HG02884 (cell line): ENCODE measurements at regions not wholly inside any gene's neighbourhood (a gene's known extent, or its start where the extent isn't known, plus 50 kb on each side); places are given as distances from the start of the nearest gene placed in this dataset.
A peak's percentile ranks its signal among the peaks of the same experiment; 100 is the strongest.
"Not testable (repeated sequence)": the region's sequence is repeated elsewhere in the genome, so short reads cannot be mapped to it uniquely, and the experiment has no call there.

Source experiments
- ATAC-seq: cut with Tn5 transposase; IDR thresholded peaks from one replicate; pipeline ENCODE4 v1.9.1; 2021; ENCODE audit warnings: mild to moderate bottlenecking, moderate library complexity; ENCODE audit not compliant: unreplicated experiment

DNA sequence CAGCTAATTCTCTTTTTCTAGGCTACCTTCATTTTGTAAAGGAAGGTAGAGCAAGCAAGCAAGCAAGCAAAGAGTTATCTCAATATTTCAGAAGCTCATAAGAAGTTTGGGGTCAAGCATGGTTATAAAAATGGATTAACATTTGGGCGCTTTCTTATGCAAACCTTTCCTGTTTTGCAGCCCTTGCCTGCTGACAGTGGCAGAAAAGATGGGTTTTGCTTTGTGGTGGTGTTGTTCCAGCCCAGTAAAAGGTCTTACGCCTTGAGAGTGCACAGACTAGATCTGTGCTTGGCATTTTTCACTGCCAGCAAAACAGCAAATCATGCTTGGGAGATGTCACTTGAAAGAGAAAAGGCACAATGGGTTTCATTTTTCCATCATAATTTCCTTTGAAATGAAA is 1320.6 kb upstream of the CELF4 start:
- ATAC-seq = no peak

- no peak for ATAC-seq
Measured at GRCh38 chr18:38884050-38884449, 1318.5 kb upstream of the CELF4 start.

GRCh38 chr18:38883111-38883510 is 1317.5 kb upstream of the CELF4 start:
- ATAC-seq = no peak

- no peak for ATAC-seq
Measured at GRCh38 chr18:38879871-38880270, 1314.3 kb upstream of the CELF4 start.

- ATAC-seq = no peak
Measured at GRCh38 chr18:38872342-38872741, 1306.7 kb upstream of the CELF4 start.

- ATAC-seq = no peak
Measured at GRCh38 chr18:38868757-38869156, 1303.2 kb upstream of the CELF4 start.

DNA sequence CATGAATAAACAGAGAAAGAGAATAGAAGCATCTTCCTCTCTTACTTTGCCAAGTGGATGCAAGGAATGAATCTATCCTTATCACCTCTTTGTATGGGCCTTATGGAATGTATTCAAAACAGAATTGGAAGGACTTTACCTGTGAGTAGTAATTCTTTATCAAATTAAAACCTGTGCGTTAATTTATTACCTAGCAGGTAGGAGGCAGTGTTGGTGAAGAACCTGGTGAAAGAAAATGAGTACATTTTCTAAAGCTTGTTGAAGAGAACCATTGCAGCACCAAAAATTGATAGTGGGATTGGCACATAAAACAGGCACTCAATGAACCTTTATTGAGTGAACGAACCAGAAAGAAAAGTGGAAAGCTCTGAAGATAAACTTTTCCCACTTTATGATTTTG is 1302.1 kb upstream of the CELF4 start:
- no peak for ATAC-seq

- ATAC-seq = no peak
Measured at GRCh38 chr18:38851526-38851925, 1285.9 kb upstream of the CELF4 start.

DNA sequence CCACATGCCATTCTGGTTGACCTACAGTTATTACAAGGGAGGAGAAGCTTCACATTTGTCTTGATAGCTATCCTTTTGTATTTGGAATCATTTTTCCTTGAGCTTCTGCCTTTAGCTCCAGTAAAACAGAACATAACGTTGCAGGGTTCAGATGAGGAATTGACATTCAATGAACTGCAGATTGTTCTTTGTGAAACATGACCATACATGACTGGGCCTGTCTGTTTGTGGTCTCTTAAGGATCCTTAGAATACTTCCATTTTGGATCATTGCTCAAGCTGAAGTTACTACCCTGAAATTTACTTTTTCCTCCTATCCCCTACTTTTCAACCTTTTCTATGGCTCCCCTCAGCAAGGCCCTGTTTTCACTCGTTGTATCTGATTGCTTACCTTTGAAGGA is 1281.7 kb upstream of the CELF4 start:
- ATAC-seq = no peak

- no peak for ATAC-seq
Measured at GRCh38 chr18:38843291-38843690, 1277.7 kb upstream of the CELF4 start.

DNA sequence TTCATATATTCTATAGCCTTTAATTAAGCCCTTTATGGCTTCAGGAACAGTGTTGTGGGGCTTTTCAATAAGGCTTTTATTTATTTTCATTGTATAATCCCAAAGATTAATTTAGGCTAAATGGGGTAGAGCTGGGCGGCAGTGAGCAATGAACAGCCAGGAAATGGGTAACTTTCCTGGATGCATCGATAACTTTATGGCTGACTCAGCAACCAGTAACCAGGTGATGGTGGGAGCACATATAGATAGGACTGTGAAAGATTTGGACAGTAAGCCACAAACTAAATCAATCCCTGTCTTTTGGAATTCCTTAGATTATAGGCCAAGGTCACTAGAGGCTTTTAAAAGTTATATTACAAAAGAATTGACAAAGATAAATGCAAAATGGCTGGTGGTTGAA is 1260.6 kb upstream of the CELF4 start:
- ATAC-seq = no peak

- no peak for ATAC-seq
Measured at GRCh38 chr18:38811209-38811608, 1245.6 kb upstream of the CELF4 start.

- no peak for ATAC-seq
Measured at GRCh38 chr18:38810789-38811188, 1245.2 kb upstream of the CELF4 start.

DNA sequence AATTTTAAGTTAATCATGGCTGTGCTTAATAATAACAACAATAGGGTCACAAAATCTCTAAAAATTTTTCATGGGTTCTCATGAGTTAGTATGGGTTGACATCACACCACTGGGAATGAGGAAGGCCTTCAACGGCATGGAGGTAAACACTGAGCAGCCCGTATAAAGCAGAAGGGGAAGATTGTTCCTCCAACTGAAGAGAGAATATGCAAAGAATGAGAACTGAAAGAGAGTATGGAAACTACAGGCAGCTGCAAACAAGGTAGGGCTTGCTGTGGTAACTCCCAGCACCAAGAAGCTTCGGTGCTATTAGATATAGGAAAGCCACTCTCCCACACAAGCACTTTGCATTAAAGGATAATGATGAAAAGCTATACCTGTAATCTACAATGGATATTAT is 1242.3 kb upstream of the CELF4 start:
- peak; percentile 52 for ATAC-seq

- no peak for ATAC-seq
Measured at GRCh38 chr18:38805256-38805655, 1239.7 kb upstream of the CELF4 start.

DNA sequence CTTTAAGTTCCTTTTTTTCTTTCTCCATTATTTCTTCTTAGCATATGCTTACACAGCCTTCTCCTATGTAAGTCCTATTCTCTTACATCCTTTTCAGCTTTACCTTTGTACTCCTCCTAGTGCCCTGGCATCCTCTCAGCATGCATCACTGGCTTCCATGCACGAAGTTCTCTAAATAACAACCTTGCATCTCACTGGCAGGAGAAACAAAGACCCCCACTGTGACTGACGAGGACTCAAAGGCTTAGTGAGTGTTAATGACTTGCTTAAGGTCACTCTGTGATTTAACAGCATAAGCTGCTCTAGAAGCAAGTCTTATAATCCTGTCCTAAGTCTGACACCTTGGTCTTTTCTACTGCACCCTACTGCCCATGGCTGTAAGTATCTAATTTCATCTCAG is 1236.0 kb upstream of the CELF4 start:
- no peak for ATAC-seq

DNA sequence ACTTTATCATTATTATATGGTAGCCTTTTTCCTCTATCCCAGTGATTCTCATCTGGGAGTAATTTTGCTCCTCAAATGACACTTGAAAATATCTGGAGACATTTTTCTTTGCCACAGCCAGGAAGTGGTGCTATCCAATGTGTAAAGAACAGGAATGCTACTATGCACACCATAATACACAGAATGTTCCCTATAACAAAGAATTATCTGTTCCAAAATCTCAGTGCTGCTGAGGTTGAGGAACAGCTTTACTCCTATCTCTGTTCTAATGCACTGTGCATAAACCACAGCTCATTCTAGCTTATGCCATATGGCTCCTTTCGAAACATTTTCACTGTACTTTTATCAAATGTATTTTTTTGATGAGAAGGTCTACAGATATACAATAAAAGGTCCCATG is 1231.2 kb upstream of the CELF4 start:
- ATAC-seq = no peak

DNA sequence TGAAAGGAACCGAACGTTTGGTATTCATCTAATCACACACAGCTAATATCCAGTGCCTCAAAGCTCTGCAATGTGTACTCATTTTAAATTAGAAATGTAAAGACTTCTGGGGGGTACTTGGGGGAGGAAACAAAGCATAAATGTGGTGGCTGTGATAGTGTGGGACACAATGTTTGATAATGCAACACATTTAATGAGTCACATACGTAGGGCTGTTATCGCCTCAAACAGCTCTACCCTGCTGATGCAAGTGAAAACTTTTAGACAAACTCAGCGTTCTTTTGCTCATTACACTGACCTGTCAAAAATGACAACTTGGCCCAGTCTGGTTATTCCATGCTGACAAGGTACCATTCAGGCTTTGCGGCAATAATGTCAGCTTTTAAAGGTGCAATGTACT is 1227.1 kb upstream of the CELF4 start:
- ATAC-seq = no peak

DNA sequence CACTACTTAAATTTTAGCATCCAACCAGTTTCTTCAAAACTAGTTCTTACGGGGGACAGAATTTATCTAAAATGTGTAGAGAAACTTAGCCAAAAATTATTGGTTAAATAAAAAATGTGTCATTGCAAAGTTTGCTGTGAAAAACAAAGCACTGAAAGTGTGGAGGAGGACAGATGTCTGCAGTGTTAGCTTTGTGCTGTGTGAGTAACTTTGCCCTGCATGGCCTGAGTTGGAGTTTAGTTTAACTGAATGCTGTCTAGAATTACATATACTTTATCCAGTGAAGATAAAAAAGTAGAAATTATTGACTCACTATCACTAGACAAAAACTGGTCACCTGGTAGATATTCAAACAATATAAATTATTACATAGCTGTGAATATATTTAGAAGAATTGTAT is 1225.2 kb upstream of the CELF4 start:
- no peak for ATAC-seq

DNA sequence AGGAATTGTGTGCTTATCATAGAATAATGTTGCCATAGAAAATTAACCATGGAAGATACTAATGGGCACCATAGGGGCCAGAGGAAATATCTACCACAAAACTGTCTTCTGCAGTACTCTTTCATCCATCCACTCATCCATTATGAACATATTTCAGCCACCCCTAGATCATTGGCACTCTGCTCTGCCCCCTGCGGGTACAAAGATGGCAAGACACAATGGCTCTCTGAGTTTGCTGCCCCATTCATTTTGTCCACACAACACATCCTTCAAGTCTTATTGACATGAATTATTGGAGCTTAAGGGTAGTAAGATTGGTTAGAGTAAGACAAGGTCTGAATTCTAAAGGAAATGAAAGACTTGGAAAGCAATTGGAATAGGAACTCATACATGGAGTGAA is 1224.7 kb upstream of the CELF4 start:
- no peak for ATAC-seq

GRCh38 chr18:38789141-38789540 is 1223.5 kb upstream of the CELF4 start:
- no peak for ATAC-seq

DNA sequence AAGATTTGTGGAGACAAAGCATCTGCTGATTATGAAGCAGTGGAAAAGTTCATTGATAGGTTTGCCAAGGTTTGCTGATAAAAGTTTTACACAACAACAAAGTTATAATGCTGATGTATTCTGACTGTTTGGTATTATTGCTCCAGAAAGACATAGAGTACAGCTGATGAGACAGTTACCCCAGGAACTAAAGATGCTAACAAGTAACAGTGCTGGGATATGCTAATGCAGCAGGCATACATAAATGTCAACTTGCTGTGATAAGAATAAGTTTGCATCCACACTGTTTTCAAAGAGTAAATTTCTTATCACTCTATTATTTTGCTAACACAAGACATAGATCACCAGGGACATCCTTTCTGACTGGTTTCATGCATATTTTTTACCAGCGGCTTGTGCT is 1221.3 kb upstream of the CELF4 start:
- no peak for ATAC-seq

DNA sequence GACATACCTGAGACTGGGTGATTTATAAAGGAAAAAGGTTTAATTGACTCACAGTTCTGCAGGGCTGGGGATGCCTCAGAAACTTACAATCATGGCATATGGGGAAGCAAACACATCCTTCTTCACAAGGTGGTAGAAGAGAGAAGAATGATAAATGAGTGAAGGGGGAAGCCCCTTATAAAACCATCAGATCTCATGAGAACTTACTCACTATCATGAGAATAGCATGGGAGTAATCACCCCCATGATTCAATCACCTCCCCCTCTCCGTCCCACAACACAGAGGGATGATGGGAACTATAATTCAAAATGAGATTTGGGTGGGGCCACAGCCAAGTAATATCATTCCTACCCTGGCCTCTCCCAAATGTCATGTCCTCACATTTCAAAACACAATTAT is 1206.0 kb upstream of the CELF4 start:
- not testable (repeated sequence) for ATAC-seq

- no peak for ATAC-seq
Measured at GRCh38 chr18:38768504-38768903, 1202.9 kb upstream of the CELF4 start.
